HG03025 (cell line): ENCODE measurements at regions not wholly inside any gene's neighbourhood (a gene's known extent, or its start where the extent isn't known, plus 50 kb on each side); places are given as distances from the start of the nearest gene placed in this dataset.
"Not testable (repeated sequence)": the region's sequence is repeated elsewhere in the genome, so short reads cannot be mapped to it uniquely, and the experiment has no call there.

Source experiments
- ATAC-seq: cut with Tn5 transposase; IDR thresholded peaks from one replicate; pipeline ENCODE4 v1.9.1; 2021; ENCODE audit warnings: mild to moderate bottlenecking, moderate library complexity; ENCODE audit not compliant: unreplicated experiment, low FRiP score

DNA sequence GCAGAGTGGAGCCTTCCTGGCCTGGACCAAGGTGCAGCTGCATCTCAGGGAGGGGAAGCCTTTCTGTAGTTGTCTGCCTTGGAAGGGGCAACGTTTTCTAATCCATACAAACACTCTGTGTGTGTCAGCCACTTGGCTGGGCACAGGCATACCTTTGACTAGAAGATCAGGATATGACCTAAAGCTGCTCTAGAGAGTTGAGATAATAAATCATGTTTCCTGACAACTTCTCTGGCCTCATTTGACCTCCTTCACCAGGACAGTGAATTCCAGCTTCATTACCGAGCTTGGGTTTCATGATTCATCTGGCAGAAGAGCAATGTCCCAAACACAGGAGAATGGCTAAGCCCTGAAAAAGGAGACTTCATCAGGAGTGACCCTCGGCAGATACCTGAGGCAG lies 89.6 kb upstream of the KIT start:
- no peak for ATAC-seq

DNA sequence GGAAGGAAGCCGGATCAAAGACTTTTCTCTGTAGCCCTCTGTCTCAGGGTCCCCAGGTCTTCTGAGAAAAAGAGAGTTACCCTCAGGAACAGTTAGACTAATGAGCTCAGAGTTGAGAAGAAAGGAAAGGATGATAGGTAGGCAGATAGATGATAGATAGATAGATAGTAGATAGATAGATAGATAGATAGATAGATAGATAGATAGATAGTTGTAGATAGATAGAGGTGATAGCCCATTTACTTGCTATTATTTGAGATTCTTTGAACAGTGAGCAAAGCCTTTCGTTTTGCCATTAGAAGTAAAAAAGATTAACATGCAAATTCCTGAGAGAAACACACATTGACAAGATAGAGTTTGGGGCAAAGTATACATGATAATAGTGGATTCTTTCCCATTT lies 86.9 kb upstream of the KIT start:
- ATAC-seq = no peak

DNA sequence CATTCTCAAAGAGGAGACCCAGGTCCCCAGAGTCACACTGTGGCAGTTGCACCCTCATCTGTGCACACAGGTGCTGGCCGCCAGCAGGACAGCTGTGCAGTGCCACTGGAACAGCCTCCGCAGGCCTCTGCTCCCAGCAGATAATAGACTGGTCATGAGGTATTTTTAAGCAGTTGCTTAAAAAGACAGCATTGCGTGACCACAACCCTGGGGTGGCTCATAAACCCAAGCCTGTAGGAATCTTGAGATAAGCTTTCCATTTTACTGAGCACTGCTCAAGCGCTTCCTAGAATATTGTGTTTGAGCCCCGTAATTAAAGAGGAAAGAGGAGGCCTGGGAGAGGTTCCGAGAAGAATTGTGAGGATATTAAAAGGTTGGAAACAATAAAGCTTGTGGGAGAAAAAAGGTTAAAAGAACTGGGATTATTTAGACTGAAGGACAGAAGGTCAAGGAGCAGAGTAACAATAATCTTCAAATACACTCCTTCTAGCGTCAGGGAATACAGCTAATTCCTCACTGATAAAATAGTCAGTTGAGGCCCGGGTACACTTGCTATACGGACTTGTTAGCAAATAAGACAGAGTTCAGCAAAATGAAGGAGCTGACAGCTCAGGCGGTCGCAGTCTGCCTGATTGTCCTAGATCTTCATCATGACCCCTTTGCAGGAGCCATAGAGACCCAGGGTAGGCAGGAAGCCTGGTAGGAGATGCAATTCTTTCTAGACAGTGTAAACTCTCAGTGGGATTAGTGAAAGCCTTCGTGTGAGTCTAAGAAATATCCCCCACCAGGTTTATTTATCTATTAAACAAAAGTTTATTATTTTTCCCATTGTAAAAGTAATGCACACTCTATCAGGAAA lies 86.2 kb upstream of the KIT start:
- no peak for ATAC-seq

DNA sequence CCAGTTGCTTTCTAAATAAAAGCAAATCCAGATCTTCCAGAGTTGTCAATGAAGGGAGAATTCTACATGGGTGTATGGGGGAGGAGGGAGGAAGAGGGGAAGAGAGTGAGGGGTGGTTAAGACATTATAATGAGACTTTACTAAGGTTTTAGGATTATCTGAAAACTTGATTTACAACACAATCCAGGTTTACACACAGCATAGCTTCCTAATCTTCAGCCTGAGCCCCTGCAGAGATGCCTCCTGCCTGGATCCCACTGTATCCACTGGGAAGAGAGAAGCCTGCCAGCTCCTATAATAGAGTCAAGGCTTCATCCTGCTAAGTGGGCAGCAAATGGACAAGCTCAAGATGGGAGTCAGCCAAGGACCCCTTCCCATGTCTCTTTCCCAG lies 85.6 kb upstream of the KIT start:
- ATAC-seq = no peak

- no peak for ATAC-seq
Measured at GRCh38 chr4:54574500-54574899, 83.3 kb upstream of the KIT start.

DNA sequence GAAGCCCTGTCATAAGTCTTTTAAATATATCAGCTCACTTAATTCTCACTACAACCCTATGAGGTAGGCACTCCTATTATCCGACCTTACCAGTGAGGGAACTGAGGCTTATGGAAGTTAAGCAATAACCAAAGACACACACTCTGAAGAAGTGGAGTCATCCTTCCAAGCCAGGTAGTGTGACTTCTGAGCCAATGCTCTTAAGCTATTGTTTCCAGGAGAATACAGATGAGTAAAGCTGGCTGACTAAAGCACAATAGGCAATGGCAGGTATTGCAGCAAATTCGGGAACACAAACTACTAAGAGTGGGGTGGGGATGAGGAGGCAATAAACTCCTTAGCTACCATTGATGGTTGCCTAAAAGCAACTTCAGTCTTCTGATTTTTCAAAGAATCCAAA lies 81.8 kb upstream of the KIT start:
- no peak for ATAC-seq

DNA sequence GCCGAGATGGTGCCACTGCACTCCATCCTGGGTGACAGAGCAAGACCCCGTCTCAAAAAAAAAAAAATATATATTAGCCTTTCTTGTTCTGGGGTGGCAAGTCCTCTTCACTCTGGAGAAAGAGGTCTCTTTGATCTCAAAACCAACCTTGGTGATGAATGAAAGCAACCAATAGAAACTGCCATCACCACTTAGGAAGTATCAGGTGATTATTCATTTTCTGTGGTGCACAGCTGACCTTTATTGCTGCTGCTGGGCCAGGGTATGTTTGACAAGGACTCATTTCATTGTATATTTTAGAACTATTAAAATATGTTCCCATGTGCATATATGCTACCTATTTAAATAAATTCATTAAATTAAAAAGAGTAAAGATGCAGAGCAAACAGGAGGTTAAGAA lies 76.0 kb upstream of the KIT start:
- ATAC-seq = no peak

- no peak for ATAC-seq
Measured at GRCh38 chr4:54585321-54586000, 72.3 kb upstream of the KIT start.

DNA sequence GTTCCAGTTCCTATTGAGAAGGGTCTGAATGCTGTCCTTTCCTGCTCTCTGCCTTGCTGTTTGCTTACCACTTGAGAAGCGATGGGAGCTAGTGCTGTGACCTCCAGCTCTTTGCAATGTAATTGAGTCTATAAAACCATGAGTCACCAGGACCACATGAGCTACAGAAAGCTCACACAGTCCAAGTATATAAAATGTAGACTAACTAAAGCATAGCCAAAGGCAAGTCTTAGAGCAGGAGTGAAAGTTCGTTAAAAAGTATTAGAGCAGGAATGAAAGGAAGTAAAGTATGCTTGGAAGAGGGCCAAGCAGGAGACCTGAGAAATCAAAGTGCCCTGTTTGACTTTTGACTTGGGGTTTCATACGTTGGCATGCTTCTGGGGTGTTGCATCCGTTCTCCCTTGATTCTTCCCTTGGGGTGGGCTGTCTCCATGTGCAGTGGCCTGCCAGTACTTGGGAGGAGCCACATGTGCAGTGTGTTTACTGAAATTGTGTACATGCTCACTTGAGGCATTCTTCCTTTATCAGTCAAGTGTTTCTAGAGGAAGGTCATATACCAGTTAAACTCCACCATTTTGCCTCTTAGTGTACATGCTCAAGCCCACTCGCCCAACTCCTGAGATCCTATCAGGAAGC lies 71.3 kb upstream of the KIT start:
- ATAC-seq = no peak

GRCh38 chr4:54587107-54587891 lies 70.5 kb upstream of the KIT start:
- ATAC-seq = no peak

DNA sequence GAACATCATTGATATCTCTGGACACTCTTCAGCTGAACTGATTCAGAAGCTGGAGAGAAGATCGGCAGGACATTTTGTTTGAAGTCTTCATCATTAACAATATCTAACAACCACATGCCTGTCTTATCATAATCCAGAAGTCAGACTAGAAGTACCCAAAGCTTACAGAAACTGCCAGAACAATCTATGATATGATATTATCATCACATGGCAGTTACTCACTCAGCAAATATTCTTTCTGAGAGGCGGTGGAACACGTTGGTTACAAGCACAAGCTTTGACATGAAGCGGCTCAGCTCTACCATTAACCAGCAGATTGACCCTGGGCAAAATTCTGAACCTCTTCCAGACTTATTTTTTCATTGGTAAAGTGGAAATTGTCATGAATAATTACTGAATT lies 69.4 kb upstream of the KIT start:
- no peak for ATAC-seq

DNA sequence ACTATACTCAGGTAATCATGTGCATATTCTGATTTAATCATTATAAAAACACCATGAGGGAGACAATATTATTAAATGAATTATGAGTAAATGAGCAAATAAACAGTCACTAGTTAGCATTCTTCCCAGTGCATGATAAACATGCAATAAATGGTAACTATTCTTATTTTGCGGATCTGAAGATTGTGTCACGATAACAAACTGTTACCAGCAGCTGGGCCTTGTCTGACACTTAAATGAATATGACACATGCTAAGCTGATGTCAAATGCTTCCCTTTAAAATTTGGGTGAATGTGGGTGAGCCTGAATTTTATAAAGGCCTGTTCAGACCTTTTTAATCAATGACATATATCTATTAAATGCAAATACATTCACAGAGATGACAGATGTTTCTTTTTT lies 68.2 kb upstream of the KIT start:
- no peak for ATAC-seq

DNA sequence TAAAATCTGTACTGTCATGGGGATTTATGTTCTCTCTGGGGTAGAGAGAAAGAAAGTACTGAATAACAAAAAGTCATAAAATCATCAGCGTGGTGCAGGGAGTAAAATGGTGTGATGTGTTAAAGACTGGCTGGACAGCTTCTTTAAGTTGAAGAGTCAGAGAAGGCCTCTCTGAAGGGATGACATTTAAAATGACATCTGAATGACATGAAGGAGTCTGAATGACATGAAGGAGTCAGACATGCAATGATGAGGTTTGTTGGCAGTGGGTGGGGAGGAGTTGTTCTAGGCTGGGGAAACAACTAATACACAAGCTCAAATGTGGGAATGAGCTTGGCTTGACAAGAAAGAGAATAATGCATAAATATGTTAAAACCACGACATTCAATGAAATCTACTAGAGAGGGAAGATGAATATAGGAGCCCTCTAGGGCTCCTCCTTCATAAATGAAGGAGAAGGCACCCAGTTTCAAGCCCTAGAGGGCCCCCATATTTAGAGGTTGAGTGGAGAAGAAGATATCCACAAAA lies 63.9 kb upstream of the KIT start:
- no peak for ATAC-seq

- no peak for ATAC-seq
Measured at GRCh38 chr4:54596201-54596600, 61.6 kb upstream of the KIT start.

DNA sequence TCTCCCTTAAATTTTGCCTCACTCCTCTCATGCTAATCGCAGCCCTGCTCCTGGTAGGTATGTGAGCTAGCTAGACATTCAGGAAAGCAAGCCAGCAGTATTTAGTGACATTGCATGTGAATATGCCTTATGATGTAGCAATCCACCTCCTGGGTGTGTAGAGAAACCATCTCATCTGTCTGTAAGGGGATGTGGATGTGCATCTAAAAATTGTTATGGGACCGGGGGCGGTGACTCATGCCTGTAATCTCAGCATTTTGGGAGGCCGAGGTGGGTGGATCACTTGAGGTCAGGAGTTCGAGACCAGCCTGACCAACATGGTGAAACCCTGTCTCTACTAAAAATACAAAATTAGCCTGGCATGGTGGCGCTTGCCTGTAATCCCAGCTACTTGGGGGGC lies 60.1 kb upstream of the KIT start:
- not testable (repeated sequence) for ATAC-seq

DNA sequence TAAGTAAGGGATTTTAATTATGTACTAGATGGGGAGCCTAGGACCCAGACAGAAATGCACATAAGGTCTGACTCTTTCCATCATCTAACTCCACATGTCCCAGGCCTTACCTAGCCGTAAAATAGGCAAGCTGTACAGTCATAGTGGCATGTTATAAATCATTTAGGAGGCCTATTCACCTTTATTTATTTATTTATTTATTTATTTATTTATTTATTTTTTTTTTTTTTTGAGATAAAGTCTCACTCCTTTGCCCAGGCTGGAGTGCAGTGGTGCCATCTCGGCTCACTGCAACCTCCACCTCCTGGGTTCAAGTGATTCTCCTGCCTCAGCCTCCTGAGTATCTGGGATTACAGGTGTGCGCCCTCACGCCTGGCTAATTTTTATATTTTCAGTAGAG lies 55.6 kb upstream of the KIT start:
- ATAC-seq = not testable (repeated sequence)

GRCh38 chr4:54607067-54607466 lies 50.7 kb upstream of the KIT start:
- no peak for ATAC-seq

GRCh38 chr4:54607521-54607920 lies 50.2 kb upstream of the KIT start:
- ATAC-seq = no peak
